ENCODE measurements at regions not wholly inside any gene's neighbourhood (a gene's known extent, or its start where the extent isn't known, plus 50 kb on each side); places are given as distances from the start of the nearest gene placed in this dataset.

DNA sequence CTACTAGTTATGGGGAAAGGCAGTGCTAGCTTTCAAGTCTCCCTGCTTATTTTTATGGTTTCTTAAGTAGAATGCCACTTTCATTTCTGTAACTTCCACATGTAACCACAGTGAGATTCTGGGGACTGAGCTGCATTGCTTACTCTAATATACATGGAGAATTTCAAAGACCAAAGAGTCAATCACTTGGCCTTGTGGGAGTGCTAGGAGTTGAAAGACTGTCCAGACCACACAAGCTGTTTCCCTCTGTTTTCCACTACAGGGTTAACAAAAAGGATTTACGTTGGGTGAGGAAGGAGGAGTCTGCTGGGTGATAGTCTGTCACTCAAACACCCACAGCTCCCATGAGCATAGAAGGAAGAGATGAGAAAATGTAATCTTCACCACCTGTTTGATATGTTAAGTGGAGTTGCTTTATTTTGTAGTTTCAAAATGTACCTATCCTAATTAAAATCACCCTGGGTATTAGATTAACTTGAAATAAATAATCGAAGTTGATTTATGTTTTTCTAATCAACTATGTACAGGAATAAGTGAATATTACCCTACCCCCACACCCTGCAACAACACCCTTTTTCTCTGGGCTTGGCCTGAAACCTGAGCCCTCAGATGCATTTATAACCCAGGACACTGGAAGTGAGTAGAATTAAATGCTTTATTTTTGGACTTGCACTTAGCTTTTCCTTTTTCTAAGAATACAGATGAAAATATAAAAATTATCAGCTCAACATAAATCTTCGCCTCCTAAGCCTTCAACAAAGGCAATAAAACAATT, 225.8 kb upstream of the SLC10A2 start:
- no peak for ATAC-seq
- Histone ChIP-seq H3K9me3 (no peaks in the 10 kb centered on the region), H3K36me3 (no peaks in the 10 kb centered on the region), H3K4me3 (no peak overlapping the region), H3K4me1 (no peaks in the 10 kb centered on the region), H3K27me3 (no peaks in the 10 kb centered on the region), H3K27ac (no peak overlapping the region)
- no peak for DNase-seq
- TF ChIP-seq CTCF (IDR thresholded peaks at IDR 0.05): no peak
- no peak for TF ChIP-seq POLR2A (IDR thresholded peaks at IDR 0.05)
- 28% methylated on average over 3 of the region's 3 CpGs for WGBS (ENCODE audit: insufficient coverage, low coverage, low lambda C conversion rate, missing lambda C conversion rate)
- intact Hi-C loops (cut with DNase I): no loop called here

DNA sequence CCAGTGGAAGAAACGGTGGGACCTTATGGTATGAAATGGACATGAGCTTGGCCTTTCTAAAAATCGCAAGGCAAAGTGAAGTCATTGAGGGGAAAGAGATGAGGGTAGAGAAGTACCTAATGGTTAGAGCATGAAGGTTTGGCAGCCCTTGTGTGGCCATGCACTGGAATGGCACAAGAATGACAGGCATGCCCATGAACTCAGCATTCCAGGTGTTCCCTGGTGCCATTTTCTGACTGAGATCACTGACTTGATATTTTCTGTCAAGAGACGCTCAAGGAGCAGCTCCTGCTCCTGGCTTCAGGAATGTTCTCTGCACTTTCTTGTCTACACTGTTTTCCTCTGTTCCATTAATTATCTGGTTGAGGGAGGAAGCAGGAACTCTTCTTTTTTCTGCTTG, 225.0 kb upstream of the SLC10A2 start:
- TF ChIP-seq POLR2A (IDR thresholded peaks at IDR 0.05): no peak
- no peak for TF ChIP-seq CTCF (IDR thresholded peaks at IDR 0.05)
- ATAC-seq (no peak), DNase-seq (no peak)
- H3K27me3 ChIP-seq: no peaks in the 10 kb centered on the region
- intact Hi-C loops (cut with DNase I): no loop called here
- no peak overlapping the region for H3K27ac ChIP-seq
- WGBS (ENCODE audit: insufficient coverage, low coverage, low lambda C conversion rate, missing lambda C conversion rate): 77% methylated on average over 3 of the region's 3 CpGs
- no peaks in the 10 kb centered on the region for H3K36me3 ChIP-seq
- no peaks in the 10 kb centered on the region for H3K4me1 ChIP-seq
- no peak overlapping the region for H3K4me3 ChIP-seq
- H3K9me3 ChIP-seq: no peaks in the 10 kb centered on the region

DNA sequence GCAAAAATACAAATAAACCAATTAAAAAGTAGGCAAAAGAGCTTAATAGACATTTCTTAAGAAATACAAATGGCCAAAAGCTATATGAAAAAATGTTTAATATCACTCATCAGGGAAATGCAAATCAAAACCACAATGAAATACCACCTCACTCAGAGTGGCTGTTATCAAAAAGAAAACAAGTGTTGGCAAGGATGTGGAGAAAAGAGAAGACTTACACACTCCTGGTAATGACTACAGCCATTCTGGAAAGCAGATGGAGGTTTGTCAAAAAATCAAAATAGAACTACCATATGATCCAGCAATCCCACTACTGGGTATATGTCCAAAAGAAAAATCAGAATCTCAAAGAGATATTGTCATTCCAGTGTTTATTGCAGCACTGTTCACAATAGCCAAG, 223.5 kb upstream of the SLC10A2 start:
- H3K36me3 ChIP-seq: no peaks in the 10 kb centered on the region
- H3K4me3 ChIP-seq: no peak overlapping the region
- intact Hi-C loops (cut with DNase I): no loop called here
- ATAC-seq (no peak), DNase-seq (no peak)
- no peaks in the 10 kb centered on the region for H3K4me1 ChIP-seq
- H3K27me3 ChIP-seq: no peaks in the 10 kb centered on the region
- H3K9me3 ChIP-seq: no peaks in the 10 kb centered on the region
- no peak overlapping the region for H3K27ac ChIP-seq
- TF ChIP-seq POLR2A (IDR thresholded peaks at IDR 0.05) (no peak), CTCF (IDR thresholded peaks at IDR 0.05) (no peak)

GRCh38 chr13:103288114-103288513, 221.9 kb upstream of the SLC10A2 start:
- no peak overlapping the region for H3K27ac ChIP-seq
- ATAC-seq (no peak), DNase-seq (no peak)
- no peaks in the 10 kb centered on the region for H3K27me3 ChIP-seq
- H3K36me3 ChIP-seq: no peaks in the 10 kb centered on the region
- TF ChIP-seq POLR2A (IDR thresholded peaks at IDR 0.05): no peak
- TF ChIP-seq CTCF (IDR thresholded peaks at IDR 0.05): no peak
- intact Hi-C loops (cut with DNase I): no loop called here
- H3K9me3 ChIP-seq: no peaks in the 10 kb centered on the region
- WGBS (ENCODE audit: insufficient coverage, low coverage, low lambda C conversion rate, missing lambda C conversion rate): 31% methylated on average over 7 of the region's 7 CpGs
- H3K4me1 ChIP-seq: no peaks in the 10 kb centered on the region
- no peak overlapping the region for H3K4me3 ChIP-seq

GRCh38 chr13:103287659-103288058, 221.4 kb upstream of the SLC10A2 start:
- no peaks in the 10 kb centered on the region for H3K9me3 ChIP-seq
- TF ChIP-seq CTCF (IDR thresholded peaks at IDR 0.05) (no peak), POLR2A (IDR thresholded peaks at IDR 0.05) (no peak)
- no peaks in the 10 kb centered on the region for H3K27me3 ChIP-seq
- H3K36me3 ChIP-seq: no peaks in the 10 kb centered on the region
- intact Hi-C loops (cut with DNase I): no loop called here
- no peak overlapping the region for H3K4me3 ChIP-seq
- DNase-seq (no peak), ATAC-seq (no peak)
- H3K4me1 ChIP-seq: no peaks in the 10 kb centered on the region
- H3K27ac ChIP-seq: no peak overlapping the region

Measured in right lobe of liver (tissue), 6 donors.